ENCODE measurements at regions not wholly inside any gene's neighbourhood (a gene's known extent, or its start where the extent isn't known, plus 50 kb on each side); places are given as distances from the start of the nearest gene placed in this dataset.

DNA sequence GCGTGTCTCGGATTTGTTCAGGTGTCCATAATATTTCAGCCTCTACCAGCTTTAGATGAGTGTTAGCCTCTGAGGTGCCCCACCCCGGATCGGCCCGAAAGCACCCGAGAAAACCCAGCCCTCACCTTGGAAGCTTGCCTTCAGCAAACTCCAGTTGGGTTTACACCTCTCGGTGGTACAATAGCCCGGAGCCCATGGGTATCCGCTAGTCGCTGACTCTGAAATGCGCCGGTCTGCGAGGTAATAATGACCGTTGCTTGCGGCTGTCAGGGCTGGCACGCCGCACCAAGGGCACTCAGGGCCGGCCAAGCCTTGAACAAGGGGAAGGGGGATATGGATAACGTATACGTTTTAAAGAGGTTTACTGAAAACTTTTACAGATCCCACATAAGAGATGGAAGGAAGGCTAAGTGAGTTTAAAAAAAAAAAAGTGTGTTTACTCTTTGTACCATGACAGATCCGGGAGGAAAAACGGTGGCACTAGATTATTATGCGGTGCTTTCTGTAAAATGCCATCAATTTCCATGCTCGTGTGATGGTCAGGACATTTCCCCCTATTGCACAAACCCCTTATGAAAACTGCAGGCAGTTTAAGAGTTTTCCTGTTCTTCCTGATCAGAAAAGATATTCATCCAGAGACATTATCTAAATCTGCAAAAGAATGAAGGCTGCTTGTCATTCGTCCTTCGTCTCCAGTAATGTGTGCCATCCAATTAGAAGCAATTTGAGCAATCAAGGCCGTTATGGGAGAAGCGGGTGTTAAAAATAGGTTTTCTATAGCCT is 124.2 kb downstream of the TMEM161B start:
- no peak for DNase-seq (ENCODE audit: low spot score)

DNA sequence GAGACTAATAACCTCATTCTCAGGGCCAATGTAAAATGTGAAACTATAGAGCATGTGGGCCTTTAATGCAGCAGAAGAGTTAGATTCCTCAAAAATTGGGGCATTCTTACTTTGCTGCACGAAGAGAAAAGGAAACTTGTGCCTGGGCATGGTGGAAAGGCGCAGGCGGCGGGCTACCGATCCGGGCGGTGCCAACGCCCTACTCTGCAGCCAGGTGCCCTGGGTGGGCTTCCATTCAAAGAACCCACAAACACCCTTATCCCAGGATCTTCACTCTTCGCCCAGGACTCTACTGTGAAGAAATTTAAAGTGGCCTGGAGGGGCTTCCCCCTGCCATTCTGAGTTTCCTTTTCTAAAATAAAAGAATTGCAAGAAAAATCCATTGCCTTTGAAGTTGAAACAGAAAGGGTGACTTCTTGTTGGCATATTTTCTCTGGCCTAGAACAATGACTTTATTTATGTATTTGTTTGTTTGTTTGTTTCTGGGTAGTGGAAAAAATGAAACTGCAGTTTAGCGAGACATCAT is 124.9 kb downstream of the TMEM161B start:
- DNase-seq (ENCODE audit: low spot score): no peak

DNA sequence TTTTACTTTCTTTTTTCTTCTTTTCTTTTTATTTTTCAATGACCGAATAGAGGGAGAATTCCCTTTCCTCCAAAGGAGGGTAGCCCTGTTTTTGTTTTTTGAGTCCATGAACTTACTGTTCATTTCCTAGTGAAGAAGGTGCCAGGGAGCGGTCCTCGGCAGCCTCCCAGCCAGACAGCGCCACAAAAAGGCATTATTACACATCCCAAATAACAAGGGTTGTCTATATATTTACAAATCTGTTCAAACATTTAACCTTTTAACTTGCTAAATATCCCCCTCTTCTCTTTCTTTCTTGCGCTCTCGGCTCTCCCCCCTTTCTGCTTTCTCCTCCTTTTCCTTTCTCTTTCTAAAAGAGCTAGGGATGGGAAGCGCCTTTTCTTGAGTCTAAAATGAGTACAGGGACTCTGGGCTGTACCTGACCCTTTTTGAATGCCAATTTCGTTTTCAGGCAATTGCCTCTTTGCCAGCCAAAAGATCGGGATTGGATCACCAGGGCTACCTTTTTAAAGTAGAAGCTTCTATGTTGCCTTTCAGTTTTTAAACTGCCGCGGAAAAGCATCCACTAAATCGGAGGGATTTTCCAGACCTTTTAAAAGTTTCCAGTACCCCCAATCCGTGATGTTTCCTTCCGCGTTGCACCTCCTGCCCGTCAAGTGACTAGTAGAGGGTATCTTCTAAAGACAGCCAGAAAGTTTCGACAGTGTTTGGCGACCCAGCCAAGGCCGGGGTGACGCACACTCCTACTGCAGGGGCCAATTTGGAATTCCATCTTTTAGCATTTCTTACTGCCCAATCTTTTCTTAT is 125.6 kb downstream of the TMEM161B start:
- DNase-seq (ENCODE audit: low spot score): no peak

DNA sequence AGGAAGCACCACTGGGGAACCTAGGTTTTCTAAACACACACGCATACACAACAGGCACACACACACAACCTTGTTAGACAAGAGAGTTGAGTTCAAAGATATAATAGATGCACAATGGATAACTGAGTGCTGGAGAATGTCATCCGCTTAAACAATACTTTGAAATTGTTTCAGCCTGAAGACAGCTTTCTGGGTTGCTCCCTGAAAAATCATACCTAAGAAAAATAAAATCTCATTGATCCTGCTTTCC is 126.1 kb downstream of the TMEM161B start:
- DNase-seq (ENCODE audit: low spot score): no peak

DNA sequence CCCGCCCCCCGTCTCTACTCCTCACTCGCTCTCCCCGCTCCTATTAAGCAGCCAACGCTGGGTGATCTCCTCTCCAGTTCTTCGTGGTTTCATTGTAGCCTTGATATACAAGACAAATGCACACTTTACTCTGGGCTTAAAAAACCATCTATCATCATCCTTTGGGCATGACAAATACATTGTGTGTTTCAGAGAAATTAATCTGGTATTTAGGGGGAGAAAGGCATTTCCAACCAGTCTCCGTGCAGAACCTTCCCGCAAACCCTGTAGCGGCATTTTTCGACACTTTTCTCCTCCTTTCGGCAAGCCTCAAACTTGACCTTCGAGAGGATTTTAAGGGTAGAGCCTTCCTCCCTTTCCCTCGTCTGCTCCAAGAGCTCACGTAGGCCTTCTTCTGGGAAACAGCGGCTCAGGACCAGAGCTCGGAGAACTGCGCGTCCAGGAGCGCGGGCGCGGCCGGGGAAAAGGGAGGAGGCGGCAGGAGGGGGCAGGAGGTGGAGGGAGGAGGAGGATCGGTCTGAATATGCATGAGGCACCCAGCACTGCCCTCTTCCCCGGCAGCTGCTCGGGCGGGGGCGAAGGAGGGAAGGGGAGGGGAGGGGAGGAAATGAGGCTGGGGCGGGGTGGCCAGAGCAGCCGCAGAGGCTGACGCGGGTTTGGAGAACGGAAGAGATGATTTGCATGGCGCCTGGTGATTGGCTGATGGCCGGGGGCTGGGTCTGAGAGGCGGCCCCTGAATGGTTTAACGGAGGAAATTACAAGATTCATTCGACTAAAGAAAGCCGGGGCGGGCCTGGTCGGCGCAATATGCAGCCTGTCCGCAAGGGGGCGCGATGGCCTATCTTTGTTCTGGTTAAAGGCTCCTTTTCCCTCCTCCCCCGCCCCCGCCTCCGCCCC is 127.5 kb downstream of the TMEM161B start:
- peak; percentile 95 for DNase-seq (ENCODE audit: low spot score)

DNA sequence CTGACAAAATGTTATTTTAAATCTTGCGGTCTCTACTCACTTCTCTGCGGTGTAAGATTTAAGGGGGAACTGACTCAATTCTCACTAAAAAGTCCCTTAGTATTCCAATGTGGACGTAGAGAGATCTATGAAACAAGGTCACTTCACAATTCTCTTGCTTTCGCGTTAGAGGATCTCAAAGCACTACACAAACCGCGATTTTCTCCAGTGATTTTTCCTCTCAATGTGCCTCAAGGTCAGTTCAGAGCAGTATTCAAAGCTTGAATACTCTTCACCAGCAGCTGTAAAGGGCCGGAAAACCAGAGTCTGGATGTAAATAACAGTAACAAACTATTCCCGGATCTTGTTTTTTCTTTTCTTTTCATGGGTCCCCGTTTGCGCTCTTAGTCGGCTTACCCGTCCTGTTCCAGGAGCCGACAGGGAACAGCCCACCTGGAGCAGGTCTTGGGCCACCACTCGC is 128.2 kb downstream of the TMEM161B start:
- DNase-seq (ENCODE audit: low spot score): peak; percentile 71

DNA sequence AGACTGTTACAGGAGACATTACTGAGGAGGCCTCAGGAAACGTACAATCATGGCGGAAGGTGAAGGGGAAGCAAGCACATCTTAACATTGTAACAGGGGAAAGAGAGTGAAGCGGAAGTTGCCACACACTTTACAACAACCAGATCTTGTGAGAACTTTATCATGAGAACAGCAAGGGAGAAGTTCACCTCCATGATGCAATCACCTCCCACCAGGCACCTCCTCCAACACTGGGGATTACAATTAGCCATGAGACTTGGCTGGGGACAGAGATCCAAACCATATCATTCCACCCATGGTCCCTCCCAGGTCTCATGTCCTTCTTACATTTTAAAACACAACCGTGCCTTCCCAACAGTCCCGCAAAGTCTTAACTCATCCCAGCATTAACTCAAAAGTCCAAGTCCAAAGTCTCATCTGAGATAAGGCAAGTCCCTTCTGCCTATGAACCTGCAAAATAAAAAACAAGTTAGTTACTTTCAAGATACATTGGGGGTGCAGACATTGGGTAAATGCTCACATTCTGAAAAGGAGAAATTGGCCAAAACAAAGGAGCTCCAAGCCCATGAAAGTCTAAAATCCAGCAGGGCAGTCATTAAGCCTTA is 138.3 kb downstream of the TMEM161B start:
- DNase-seq (ENCODE audit: low spot score): no peak

DNA sequence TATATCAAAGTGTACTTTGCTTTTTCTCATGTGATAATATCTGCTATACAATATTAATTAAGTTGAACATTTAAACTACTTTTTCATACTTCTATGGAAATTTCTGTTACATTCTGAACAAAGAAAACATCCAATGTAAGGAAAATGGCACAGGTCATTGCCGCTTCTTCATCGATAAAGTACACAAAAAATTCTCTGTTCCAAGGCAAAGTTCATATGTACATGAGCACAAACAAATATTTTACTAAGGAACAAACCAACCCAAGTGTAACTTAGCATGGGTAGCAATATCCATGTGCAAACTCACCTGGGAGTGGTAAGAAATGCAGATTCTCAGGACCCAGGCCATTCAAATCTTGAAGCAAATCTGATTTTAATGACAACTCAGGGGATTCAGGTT is 139.8 kb downstream of the TMEM161B start:
- DNase-seq (ENCODE audit: low spot score): no peak

DNA sequence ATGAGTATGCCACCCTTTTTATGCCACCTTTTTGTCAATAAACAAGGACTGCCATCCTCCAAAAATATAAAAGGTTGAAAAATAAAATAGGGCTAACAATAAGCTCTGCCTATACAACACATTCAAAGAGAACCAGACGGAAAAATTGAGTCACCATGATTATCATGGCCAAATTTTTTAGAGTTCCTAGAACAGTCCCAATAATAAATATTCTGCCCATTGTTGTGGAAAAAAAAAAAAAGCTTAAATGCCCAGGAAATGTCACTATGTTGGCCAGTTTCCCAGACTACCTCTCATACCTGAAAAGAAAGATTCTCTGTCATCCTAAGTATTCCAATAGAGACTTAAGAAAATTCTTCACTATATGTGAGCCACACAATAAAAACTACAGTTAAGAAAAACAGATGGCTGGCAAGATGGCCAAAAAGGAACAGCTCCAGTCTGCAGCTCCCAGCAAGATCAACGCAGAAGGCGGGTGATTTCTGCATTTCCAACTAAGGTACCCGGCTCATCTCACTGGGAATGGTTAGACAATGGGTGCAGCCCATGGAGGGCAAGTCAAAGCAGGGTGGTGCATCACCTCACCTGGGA is 149.0 kb downstream of the TMEM161B start:
- no peak for DNase-seq (ENCODE audit: low spot score)

DNA sequence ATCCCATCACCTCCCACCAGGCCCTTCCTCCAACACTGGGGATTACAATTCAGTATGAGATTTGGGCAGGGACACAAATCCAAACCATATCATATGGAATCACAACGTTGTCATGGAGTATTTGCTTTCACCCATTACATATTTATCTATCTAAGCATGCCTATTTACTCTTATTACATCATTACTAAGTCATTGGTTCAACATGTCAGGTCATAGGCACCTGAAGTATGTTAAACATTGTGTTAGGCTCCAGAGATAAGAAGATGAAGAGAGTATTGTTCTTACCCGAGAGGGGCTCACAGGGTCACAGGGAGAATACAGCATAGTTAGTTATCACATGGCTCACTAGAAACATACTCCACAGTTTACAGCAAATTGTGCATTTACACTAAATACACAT is 150.5 kb downstream of the TMEM161B start:
- DNase-seq (ENCODE audit: low spot score): no peak

DNA sequence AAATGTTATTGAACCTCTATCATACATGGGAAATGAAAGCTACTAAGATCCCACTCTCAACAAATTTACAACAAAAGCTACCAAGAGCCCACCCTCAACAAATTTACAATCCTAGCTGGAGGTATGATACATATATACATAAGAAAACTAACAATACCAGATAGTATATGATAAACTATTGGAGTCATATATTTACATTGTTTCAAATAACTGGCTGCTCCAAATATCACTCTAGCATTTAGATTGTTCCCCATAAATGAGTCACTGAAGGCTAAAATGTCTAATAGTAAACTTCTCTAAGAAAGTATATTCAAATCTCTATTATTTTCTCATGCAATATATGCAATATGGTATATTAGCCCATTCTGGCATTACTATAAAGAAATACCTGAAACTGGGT is 151.1 kb downstream of the TMEM161B start:
- DNase-seq (ENCODE audit: low spot score): no peak

DNA sequence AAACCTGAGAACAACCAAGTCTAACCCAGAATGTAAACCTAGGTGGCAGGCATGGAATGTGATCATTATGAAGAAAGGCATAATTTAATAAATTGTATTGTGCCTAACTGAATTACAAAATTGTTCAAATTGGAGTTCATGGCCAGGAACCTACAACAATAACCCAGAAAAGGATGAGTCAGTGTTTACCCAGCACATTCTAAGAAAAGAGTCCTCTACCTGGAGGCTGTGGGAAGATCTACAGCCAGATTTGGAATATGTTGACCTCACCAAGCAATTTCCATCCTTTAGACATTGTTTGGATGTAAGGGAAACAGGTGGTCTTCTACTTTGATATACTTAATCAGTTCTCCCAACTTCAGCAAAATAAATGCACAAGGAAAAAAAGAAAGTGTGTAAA is 152.2 kb downstream of the TMEM161B start:
- no peak for DNase-seq (ENCODE audit: low spot score)

DNA sequence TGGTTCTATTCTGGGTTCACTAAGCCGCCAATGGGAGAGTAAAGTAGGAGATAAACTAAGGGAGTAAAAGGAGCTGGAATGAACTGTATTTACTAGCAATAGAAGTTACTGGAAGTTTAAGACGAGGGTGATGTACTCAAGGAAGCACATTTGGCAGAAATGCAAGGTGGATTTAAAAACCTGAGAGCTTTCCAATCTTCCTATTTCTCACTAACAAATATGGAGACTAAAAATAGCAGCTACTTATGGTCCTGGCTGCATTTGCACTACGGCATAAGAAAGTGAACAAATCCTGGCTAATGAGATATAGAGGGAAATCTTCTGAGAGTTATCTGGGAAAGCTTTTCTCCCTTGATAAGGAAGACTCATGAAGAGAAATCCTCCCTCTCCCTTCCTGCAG is 153.4 kb downstream of the TMEM161B start:
- no peak for DNase-seq (ENCODE audit: low spot score)

DNA sequence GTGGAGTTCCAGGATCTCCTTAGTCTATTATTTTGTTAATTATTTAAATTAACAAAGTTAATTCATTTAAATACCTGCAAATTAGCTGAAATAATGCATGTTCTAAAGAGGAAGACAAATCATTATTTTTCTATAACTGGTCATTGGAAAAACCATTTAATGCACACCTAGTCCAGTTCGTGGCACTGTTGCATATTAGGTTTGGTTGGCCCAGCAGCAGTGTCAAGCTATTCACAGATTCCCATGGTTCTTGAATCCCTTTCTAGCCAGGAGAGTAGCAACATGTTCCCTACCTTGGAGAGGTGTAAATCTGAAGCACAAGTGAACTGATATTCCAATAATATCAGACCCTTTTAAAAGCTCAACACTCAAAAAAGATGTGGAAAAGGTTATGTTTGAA is 155.2 kb downstream of the TMEM161B start:
- no peak for DNase-seq (ENCODE audit: low spot score)

DNA sequence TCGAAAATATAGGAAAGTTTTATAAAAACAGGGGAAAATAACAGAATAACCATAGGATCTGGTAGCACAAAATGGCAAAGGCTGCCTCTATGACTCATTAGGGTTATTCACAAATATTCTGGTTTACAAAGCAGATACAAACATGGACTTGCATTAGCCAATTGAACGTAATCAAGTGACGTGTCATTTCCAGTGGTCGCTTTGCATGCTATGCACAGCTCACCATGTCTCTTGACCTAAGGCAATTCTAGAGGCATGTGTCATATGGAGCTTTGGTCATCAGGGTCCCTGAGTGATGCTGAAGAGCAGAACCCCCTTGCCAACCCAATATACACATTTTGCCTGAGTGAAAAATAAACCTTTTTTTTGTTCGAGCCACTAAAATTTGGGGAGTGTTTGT is 158.8 kb downstream of the TMEM161B start:
- no peak for DNase-seq (ENCODE audit: low spot score)

DNA sequence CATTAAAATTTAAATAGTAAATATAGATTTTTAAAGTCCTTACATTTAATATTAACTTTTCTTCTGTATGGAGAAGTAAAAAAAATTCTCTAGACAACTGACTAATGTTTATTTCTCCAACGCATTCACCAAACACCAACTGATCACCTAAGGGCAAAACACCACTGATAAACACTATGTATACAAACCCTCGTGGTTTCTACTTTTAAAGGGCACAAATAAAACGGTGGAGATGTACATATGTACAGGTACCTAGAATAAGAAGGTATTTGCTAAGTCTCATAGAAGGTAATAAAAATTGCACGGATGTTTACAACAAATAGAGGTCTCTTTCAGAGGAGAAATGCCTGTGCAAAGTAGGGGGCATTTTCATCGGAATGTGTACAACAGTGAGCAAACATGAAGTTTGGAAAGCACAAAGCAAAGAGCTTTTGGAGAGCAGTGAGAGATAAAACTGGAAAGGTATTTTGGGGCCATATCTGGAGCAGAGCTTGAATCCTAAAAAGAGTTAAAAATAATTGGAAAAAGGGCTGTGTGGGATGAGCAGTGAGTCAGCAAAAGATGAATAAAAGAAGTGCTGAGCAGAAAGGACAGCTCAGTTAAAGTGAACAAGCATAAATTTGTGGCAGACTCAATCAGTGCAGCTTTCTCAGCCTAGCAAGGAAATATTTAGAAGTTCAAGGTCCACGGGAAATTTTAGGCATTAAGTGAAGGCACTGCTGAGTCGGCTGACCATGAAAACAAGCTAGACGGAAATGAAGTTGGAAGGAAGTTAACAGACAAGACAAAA is 160.0 kb downstream of the TMEM161B start:
- DNase-seq (ENCODE audit: low spot score): no peak

DNA sequence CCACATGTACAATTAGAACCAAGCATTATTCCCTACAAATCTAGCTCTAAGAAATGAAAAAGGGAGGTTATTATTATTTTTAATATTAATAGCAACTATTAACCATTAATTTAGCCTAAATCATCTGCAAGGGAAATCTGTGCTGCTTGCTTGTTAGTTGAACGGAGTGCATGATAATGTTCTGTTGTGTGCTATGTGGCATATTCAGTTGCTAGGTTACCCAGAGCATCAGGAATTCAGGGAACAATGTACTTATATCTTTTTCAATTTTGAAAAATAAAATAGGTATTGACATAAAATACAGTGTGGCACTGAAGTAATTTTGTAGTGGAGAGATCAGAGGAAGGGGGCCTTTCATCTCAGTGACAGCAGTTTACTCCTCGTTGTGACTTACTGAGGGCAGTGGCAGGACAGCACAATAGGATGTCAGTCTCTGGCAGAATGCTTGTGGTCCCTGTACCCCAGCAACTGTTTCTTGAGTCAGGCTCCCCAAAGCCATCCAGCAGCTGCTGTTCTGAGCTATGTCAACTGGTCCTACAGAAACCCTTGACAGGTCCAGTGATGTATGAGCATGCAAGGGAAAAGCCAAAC is 173.6 kb downstream of the TMEM161B start:
- no peak for DNase-seq (ENCODE audit: low spot score)

DNA sequence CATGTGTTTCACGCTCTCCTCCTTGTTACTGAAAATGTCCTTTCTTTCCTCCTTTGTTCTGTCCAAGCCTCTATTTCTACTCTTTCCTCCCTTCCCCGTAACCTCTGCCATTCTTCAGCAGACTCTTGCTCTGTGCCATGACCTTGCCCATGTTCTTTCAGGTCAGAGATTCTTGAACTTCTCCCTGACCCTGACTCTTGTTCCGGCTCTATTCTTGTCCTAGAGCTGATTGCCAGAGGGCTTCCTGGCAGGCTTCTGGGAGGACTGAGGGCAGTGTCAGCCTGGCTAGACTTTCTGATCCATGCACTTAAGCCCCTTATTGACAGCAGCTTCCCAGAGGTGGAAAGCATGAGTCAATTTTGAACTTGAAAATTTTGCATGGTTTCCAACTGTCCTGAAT is 174.2 kb downstream of the TMEM161B start:
- DNase-seq (ENCODE audit: low spot score): no peak

DNA sequence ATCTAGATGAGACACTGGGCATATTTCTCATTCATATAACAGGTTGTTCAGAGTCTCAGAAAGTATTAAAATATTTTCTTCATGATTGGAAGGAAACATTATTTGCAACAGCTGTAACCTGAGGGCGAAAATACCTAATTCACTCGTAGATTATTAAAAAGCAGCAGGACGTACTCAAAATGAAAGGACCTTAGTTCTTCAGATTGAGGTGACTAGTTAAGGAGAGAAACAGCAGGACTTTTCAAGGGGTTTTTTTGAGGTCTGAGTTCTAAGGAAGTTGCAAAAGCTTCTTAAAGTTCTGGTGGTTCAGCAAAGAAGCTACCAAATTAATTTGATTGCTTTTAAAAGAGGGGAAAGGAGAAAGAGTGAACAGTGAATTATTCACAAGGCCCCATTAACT is 174.9 kb downstream of the TMEM161B start:
- DNase-seq (ENCODE audit: low spot score): no peak

DNA sequence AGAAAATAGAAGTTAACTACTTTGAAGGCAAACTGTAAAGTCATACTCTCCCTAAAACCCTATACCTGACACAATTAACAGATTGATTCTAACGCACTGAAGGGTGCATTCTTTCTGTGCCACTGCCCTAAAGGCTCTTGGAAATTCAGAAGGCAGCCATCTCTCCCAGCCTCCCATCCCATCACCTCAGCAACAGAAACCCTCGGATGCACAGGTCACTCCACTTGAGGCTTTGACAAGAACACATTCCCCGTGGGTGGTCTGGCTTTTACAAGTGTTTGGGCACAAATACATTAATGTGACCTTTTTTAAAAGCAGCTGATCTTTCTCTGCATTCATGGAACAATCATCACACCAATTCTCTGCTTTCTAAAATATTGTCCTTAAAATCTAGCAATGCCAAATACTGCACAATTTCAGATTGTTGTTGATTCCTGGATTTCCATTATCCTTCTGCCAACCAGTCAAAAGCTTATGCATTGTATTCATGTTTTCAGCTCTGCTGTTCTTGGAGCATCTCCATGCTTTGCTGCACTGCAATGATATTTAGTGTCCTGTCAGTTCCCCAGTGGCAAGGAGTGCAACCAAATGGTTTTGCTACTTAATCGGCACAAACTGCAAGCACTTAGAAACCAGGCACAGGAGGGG is 175.6 kb downstream of the TMEM161B start:
- DNase-seq (ENCODE audit: low spot score): peak; percentile 15

All from iPS-NIHi11 (cell line).